ENCODE measurements at regions not wholly inside any gene's neighbourhood (a gene's known extent, or its start where the extent isn't known, plus 50 kb on each side); places are given as distances from the start of the nearest gene placed in this dataset.
"Not testable (repeated sequence)": the region's sequence is repeated elsewhere in the genome, so short reads cannot be mapped to it uniquely, and the experiment has no call there.

DNA sequence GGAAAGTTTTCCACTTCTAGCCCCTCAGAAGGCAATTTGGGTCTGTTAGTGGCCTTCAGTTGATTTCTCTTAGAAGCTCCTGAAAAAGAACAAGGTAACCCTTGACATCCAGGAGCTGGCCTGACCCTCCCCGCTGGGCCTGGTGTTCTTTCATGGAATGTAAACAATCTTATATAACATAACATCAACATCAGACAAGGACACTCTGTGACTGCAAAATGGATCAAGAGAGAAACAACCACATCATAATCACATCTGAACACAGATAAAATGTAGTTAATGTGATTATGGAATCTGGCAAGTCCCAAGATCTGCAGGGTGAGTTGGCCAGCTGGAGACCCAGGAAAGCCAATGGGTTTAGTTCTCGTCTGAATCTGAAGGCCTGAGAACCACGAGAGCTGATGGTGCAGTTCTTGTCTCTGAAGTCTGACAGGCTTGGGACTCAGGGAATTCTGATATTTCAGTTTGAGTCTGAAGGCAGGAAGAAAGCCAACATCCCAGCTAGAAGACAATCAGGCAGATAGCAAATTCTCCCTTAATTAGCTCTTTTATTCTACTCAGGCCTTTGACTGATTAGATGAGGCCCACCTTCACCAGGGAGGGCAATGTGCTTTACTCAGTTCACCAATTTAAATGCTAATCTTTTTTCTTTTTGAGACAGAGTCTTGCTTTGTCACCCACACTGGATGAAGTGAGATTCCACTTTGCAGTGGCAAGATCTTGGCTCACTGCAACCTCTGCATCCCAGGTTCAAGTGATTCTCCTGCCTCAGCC is 91.4 kb upstream of the NAMPT start:
- WGBS, 3 donors: 73 to 77% (median 77%) methylated on average over 3 of the region's 3 CpGs
- no peak overlapping the region for H3K27ac ChIP-seq (ENCODE audit: low read depth, low read length)

GRCh38 chr7:106375499-106375898 is 90.7 kb upstream of the NAMPT start:
- WGBS, 3 donors: 86 to 93% (median 91%) methylated on average over 2 of the region's 2 CpGs
- no peak overlapping the region for H3K27ac ChIP-seq (ENCODE audit: low read depth, low read length)

GRCh38 chr7:106374437-106374836 is 89.7 kb upstream of the NAMPT start:
- H3K27ac ChIP-seq (ENCODE audit: low read depth, low read length): no peak overlapping the region
- 94 to 98% (median 95%) methylated on average over 1 of the region's 1 CpG for WGBS, 3 donors

GRCh38 chr7:106372595-106373318 is 88.0 kb upstream of the NAMPT start:
- H3K27ac ChIP-seq (ENCODE audit: low read depth, low read length): no peak overlapping the region
- 20 to 47% (median 45%) methylated on average over 3 of the region's 3 CpGs for WGBS, 3 donors

DNA sequence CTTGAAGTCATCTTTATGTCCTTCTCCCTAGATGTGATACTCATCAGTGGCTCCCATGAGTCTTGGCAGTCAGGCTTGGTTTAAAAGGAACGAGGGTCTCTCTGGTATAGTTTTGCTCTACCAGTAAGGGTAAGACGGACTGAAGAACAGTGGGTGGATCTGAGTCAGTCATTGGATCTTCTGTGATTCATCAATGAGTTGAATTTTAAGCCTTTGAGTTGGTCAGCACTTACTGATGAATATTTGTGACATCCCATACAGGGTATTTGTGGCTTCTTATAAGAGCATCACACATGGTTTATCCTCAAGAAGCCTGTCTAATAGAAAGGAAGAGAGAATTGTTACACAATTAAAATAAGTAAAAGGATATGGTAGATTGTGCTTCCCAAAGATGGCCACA is 87.3 kb upstream of the NAMPT start:
- no peak overlapping the region for H3K27ac ChIP-seq (ENCODE audit: low read depth, low read length)

GRCh38 chr7:106371629-106372028 is 86.8 kb upstream of the NAMPT start:
- no peak overlapping the region for H3K27ac ChIP-seq (ENCODE audit: low read depth, low read length)
- WGBS, 3 donors: 80 to 89% (median 86%) methylated on average over 4 of the region's 4 CpGs

More for the DNA sequence above, 87.3 kb upstream of the NAMPT start:
- WGBS, 3 donors: 69 to 86% (median 83%) methylated on average over 2 of the region's 2 CpGs

DNA sequence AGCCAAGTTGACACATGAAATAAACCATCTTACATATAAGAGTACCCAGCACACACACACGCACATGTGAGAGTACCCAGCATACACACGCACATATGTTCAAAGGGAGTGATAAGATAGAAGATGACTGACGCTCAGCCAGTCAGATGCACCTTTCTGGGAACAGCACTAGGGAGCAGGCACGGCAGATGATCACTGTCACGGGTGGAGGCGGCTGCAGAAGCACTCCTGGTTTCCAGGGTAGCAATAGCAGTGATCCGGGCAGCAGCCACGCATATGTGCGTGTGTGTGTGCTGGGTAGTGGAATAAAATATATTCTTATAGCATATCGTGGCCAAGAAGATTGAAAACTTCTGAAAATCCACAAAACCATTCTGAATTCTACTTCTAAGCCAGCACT is 85.8 kb upstream of the NAMPT start:
- H3K27ac ChIP-seq (ENCODE audit: low read depth, low read length): no peak overlapping the region
- WGBS, 3 donors: 83 to 95% (median 94%) methylated on average over 10 of the region's 10 CpGs

DNA sequence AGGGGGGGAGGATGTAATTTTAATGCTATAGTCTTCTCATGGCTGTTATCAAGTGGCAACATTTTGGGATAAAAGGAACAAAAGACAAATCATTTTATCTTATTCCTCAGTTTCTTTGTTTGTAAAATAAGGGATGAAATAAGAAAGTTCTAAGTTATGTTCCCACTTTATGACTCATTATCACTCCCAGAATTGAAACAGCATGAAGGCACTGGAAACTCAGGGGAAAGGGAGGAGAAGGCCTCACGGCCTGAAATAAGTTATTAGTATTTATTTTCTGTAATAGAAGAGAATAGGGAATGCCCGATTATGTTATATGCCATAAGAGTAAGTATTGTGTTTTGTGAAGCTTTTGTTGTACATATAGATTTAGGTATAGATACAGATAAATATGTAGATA is 85.0 kb upstream of the NAMPT start:
- 88 to 95% (median 90%) methylated on average over 2 of the region's 2 CpGs for WGBS, 3 donors
- H3K27ac ChIP-seq (ENCODE audit: low read depth, low read length): no peak overlapping the region

- 74 to 87% (median 86%) methylated on average over 3 of the region's 3 CpGs for WGBS, 3 donors
- H3K27ac ChIP-seq (ENCODE audit: low read depth, low read length): no peak overlapping the region
Observed at GRCh38 chr7:106369352-106369751, 84.6 kb upstream of the NAMPT start.

DNA sequence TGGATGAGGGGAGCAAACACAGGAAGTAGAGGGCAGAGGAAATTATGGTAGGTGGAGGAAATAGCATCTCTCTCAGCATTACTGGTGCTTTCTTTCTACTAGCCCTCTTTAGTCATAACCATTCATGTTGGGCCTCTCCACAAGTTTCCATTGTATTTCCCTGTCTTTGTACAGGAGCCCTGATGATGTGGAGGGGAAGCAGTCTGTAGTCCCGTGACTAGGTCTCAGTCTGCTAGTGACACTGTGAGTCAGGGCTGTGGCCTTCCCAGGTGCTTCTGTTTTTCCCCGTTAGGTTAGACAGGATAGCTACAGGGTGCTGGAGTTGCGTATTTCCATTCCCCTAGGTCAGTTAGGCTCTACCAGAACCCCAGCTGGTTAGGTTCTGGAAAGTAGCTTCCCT is 82.9 kb upstream of the NAMPT start:
- no peak overlapping the region for H3K27ac ChIP-seq (ENCODE audit: low read depth, low read length)
- WGBS, 3 donors: 86 to 90% (median 89%) methylated on average over 3 of the region's 3 CpGs

DNA sequence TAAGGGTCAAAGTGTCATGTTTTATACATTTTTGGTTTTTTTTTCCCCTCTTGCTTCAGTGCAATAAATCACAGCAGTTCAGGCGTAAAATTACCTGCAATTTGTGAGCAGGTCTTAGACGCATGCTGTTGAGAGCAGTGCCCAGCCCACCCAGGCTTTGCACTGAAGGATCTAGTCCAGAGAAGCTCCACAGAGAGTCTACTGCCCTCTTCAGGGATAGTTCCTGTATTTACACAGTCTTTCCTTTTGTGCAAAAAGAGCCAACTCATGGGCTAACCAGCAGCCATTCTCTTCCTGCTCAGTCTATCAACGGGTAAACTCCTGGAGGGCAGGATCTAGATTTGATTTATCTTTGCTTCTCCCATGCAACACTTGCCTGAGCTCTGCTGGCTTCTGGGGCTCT is 82.2 kb upstream of the NAMPT start:
- no peak overlapping the region for H3K27ac ChIP-seq (ENCODE audit: low read depth, low read length)
- 57 to 61% (median 61%) methylated on average over 3 of the region's 3 CpGs for WGBS, 3 donors

- WGBS, 3 donors: 41 to 50% (median 46%) methylated on average over 3 of the region's 3 CpGs
- no peak overlapping the region for H3K27ac ChIP-seq (ENCODE audit: low read depth, low read length)
Observed at GRCh38 chr7:106365252-106366005, 80.6 kb upstream of the NAMPT start.

GRCh38 chr7:106362507-106362906 is 77.7 kb upstream of the NAMPT start:
- H3K27ac ChIP-seq (ENCODE audit: low read depth, low read length): not testable (repeated sequence)
- WGBS, 3 donors: 73 to 87% (median 84%) methylated on average over 2 of the region's 2 CpGs

DNA sequence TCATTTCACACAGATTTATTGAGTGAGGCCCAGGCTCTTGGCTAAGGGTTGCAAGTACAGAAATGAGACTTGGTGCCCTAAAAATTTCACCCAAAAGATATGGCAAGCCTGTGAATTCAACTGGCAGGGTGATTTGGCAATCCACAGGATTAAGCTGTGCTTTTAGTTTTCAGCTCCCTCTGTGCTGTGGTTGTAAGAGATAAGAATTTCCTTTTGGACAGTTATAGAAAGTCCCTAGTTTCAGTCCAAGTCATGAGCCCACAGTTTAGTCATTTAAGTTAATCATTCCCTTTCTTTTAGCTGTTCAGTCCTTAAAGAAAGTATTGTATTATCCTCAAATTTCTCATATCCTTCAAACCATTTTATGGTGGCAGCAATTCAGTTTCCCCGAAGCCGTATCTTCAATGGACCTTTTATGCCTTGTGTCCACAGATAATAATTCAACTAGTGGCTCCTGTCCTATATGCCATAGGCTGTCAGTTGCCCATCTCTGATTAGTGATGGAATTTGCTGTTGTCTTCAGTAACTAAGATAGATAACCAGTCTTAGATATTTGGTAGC is 73.4 kb upstream of the NAMPT start:
- 25 to 81% (median 75%) methylated on average over 2 of the region's 2 CpGs for WGBS, 3 donors
- no peak overlapping the region for H3K27ac ChIP-seq (ENCODE audit: low read depth, low read length)

DNA sequence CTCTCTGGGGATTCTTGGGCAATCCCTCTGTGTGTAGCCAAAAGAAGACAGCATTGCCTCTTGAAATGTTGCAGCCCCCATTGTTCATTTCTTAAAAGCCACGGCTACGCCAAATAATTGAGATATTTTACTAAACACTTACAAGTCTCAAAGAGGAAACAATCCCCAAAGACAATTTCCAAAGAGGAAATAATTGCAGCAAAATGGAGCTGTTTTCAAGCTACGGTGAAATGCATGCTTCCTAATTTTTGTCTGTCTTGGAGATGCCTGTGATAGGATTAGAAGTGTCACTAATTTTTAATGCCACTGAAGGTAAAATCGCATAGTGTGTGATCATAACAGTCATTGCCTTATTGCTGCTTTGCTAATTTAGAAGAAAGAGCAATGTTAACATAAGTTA is 72.9 kb upstream of the NAMPT start:
- H3K27ac ChIP-seq (ENCODE audit: low read depth, low read length): no peak overlapping the region
- WGBS, 3 donors: 44 to 63% (median 45%) methylated on average over 4 of the region's 4 CpGs

DNA sequence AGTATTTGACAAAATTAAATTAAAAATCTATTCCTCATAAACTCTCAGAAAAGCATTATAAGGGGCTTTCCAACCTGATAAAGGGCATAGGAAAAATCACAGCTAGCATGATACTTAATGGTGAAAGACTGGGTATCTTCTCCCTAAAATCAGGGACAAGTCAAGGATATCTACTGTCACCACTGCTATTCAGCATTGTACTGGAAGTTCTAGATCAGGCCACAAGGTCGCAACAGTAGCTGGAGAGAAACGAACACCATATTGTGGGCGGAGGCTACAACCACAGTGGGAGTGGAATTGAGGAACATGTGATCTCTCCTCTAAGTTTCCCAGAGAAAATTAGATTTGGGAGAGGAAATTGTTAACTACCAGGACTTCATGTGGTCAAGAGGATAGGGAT is 70.0 kb upstream of the NAMPT start:
- WGBS, 3 donors: 80 to 83% (median 80%) methylated on average over 3 of the region's 3 CpGs
- H3K27ac ChIP-seq (ENCODE audit: low read depth, low read length): no peak overlapping the region

GRCh38 chr7:106353944-106354343 is 69.2 kb upstream of the NAMPT start:
- no peak overlapping the region for H3K27ac ChIP-seq (ENCODE audit: low read depth, low read length)
- WGBS, 3 donors: 0 to 100% (median 50%) methylated on average over 1 of the region's 1 CpG

DNA sequence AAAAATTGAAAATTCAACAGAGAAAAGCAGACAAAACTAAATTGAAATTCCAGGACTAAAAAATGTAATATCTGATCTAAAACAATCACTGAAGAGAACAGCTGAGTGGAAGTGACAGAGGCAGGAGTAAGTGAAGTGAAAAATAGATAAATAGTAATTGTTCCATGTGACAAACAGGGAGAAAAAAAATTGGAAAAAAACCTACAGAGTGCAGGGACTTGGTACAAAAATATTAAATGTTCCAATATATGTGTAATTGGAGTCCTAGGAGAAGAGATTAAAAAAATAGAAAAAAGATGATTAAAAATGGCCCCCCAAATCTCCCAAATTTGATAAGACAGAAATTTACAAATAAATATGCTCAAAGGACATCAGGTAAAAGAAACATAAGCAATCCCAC is 63.4 kb upstream of the NAMPT start:
- H3K27ac ChIP-seq (ENCODE audit: low read depth, low read length): no peak overlapping the region

- H3K27ac ChIP-seq (ENCODE audit: low read depth, low read length): no peak overlapping the region
- WGBS, 3 donors: 80 to 94% (median 89%) methylated on average over 3 of the region's 3 CpGs
Observed at GRCh38 chr7:106347229-106347833, 62.5 kb upstream of the NAMPT start.
